ENCODE measurements at regions not wholly inside any gene's neighbourhood (a gene's known extent, or its start where the extent isn't known, plus 50 kb on each side); places are given as distances from the start of the nearest gene placed in this dataset.
"Not testable (repeated sequence)": the region's sequence is repeated elsewhere in the genome, so short reads cannot be mapped to it uniquely, and the experiment has no call there.

GRCh38 chr6:67825201-67825895 lies 809.7 kb upstream of the ADGRB3 start:
- DNase-seq: no peak

DNA sequence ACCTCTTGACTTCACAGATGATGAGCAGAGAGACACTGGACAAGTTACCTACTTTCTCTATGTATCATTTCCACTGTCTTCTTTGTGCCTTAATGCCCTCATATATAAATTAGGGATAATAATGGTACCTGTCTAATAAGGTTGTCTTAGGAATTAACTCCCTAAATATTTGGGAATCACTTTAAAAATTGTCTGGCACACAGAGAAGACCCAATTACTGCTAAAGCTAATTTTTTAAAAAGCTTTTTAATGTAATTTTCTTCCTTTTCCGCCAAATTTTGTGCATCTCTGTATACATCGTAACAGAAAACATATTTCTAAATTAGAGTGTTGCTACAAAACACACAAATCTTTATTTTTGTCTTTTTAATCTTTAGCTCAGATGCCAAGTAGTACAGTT lies 816.8 kb upstream of the ADGRB3 start:
- DNase-seq: no peak

GRCh38 chr6:67815623-67816022 lies 819.5 kb upstream of the ADGRB3 start:
- no peak for DNase-seq

GRCh38 chr6:67814262-67814661 lies 820.8 kb upstream of the ADGRB3 start:
- no peak for DNase-seq

- no peak for DNase-seq
Measured at GRCh38 chr6:67812693-67813092, 822.4 kb upstream of the ADGRB3 start.

- DNase-seq: no peak
Measured at GRCh38 chr6:67812125-67812524, 823.0 kb upstream of the ADGRB3 start.

DNA sequence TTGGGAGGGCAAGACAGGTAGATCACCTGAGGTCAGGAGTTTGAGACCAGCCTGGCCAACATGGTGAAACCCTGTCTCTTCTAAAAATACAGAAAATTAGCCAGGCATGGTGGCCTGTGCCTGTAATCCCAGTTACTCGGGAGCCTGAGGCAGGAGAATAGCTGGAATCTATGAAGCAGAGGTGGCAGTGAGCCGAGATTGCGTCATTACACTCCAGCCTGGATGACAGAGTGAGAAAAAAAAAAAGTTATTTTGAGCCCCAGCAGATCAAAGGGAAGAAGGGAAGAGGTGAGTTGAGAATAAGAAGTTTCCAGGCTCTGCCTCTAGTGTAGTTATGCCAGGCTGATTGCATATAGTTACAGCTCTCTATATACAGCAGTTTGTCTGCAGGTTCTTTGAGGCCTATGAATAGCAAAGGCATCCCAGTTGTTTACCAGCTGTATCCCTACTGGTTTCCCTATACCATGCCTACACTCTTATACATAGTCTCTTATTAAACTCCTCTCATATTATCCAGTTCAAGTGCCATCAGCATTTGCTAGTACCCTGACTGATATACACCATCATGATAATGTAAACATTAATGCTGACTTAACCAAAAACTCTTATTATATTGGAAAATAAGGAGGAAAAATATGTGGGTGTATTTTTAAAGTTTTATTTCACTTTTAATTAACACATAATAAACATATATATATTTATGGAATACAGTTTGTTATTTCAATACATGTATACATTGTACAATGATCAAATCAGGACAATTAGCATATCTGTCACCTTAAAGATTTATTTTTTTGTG lies 823.6 kb upstream of the ADGRB3 start:
- DNase-seq: no peak

DNA sequence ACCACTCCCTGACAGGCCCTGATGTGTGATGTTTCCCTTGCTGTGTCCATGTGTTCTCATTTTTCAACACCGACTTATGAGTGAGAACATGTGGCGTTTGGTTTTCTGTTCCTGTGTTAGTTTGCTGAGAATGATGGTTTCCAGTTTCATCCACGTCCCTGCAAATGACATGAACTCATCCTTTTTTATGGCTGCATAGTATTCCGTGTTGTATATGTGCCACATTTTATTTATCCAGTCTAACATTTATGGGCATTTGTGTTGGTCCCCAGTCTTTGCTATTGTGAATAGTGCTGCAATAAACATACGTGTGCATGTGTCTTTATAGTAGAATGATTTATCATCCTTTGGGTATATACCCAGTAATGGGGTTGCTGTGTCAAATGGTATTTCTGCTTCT lies 830.3 kb upstream of the ADGRB3 start:
- not testable (repeated sequence) for DNase-seq

GRCh38 chr6:67802771-67803170 lies 832.3 kb upstream of the ADGRB3 start:
- no peak for DNase-seq

DNA sequence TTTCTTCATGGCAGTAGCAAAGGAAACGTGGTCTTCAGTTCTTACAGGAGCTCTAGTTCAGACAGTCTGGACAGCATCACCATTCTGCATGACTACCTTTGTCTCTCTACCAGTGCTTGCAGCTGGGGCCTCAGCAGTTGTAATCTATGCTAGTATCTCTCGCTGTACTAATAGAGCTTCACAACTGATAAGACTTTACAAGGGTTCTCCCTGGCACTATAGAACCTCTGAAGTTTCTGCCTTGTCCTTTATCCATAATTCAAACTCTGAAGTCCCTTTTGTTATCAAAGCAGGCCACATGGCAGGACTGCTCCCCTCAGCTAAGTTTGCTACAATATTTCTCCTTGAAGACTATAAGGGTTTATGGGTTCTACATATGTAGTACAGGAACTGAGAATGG lies 842.1 kb upstream of the ADGRB3 start:
- no peak for DNase-seq

GRCh38 chr6:67790569-67790968 lies 844.5 kb upstream of the ADGRB3 start:
- DNase-seq: no peak

GRCh38 chr6:67787119-67787518 lies 848.0 kb upstream of the ADGRB3 start:
- DNase-seq: not testable (repeated sequence)

- DNase-seq: no peak
Measured at GRCh38 chr6:67779876-67780275, 855.2 kb upstream of the ADGRB3 start.

DNA sequence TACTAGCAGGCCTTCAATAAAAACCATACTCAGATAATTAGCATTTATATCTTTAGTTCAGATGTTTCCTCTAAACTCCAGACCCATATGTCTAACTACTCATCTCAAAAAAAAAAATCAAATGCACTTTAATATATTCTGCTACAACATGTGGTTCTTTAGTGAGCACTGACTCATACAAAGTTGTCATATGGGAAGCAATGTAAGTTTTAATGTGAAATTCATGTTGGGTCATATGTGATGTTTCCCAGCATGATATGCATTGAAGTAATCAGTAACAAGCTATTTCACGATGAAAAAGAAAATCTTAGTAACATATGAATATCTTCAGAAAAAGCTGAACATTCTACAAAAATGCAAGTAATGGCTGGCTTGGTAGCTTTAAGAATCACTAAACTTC lies 859.7 kb upstream of the ADGRB3 start:
- no peak for DNase-seq

- DNase-seq: no peak
Measured at GRCh38 chr6:67768972-67769371, 866.1 kb upstream of the ADGRB3 start.

DNA sequence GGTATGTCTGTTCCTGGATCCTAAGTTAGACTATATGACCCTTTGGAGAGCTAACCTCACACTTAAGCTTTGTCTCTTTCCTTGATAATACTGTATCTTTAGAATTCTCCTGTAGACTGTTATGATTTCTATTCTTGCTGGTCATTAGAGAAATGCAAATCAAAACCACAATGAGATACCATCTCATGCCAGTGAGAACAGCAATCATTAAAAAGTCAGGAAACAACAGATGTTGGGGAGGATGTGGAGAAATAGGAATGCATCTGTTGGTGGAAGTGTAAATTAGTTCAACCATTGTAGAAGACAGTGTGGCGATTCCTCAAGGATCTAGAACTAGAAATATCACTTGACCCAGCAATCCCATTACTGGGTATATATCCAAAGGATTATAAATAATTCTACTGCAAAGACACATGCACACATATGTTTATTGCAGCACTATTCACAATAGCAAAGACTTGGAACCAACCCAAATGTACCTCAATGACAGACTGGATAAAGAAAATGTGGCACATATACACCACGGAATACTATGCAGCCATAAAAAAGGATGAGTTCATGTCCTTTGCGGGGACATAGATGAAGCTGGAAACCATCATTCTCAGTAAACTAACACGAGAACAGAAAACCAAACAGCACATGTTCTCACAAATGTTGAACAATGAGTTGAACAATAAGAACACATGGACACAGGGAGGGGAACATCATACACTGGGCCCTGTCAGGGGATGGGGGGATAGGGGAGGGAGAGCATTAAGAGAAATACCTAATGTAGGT lies 867.8 kb upstream of the ADGRB3 start:
- DNase-seq: not testable (repeated sequence)

DNA sequence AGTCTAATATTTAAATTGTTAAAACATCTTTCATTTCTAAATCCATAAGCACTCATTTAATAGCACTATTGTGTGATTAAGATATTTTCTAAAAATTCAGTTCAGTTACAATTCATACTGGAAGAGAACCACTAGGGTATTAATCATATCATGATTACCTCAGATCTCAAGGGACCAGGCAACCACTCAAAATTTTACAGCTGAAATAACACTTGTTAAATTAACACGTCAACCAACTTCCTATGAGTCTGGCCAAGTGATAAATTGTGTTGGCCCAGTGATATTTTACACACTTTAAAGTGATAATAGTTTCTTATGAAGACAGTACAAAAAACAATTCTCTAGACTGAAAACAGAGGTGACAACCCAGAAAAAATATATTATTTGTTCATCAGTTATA lies 869.0 kb upstream of the ADGRB3 start:
- DNase-seq: no peak

DNA sequence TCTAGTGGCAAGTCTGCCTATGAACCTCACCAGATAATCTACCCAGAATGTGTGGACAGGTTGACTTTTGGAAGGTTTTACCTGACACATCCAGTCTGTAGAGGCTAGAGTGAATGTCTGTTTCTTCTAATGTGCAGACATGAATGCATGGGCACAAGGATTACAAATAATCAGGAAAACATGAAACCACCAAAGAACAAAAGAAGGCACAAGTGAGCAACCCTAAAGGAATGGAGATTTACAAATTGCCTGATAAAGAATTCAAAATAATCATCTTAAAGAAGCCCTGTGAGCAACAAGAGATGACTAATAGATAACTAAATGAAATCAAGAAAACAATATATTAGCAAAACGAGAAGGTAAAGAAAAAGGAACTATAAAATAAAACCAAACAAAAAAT lies 876.1 kb upstream of the ADGRB3 start:
- DNase-seq: no peak

DNA sequence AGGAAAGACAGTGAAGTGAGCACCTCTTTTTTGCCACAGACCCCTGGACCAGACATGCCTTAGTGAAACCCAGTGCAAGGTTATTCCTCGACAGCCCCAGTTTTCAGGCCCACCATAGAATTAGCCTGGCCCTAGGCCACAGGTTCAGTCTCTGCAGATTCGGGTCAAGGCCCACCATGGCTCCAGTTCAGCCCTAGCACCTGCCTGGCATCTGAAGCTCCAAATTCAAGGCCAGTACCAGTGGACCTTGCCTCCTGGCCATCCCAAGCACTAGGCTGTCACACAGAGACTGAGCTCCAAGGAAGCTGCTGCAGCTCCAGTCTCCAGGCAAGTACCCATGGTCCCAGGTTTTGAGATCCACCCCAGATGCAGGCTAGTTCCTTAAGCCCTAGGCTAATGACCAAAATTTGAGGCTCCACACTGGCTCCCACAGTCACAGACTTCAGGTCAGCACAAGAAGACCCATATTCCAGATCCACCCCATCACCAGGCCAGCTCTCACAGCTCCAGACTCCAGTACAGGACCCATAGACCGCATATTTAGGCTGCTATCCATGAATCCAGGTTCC lies 877.5 kb upstream of the ADGRB3 start:
- no peak for DNase-seq

DNA sequence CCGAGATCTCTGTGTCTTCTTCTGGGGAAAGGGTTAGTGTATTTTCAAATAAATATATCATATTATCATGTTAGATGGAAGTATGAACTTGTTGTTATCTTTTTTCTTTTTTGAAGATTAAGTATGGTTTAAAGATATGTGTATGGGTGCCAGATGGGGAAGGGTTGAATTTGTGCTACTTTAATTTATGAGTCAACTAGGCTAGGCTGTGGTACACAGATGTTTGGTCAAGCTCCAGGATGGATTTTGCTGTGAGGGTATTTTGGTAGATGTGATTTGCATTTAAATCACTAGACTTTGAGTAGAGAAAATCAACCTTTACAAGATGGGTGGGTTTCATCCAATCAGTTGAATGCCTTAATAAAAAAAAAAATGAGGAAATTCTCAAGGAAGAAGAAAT lies 886.6 kb upstream of the ADGRB3 start:
- no peak for DNase-seq

DNA sequence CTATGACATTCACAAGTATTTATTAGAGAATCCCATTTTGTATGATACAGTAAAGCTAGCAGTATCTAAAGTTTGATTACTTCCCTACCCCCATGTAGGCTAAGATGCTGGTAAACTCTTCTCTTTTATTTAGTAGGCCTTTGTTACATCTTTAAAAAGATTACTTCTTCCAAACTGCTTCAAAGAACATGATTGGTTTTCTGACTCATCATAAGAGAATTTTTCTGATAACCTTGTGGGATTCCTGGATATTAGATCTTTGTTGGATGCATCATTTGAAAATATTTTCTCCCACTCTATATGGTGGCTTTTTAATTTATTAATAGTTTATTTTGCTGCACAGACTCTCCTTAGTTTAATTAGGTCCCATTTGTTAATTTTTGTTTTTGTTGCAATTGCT lies 898.3 kb upstream of the ADGRB3 start:
- DNase-seq: no peak

- no peak for DNase-seq
Measured at GRCh38 chr6:67736161-67736560, 898.9 kb upstream of the ADGRB3 start.

- DNase-seq: no peak
Measured at GRCh38 chr6:67735623-67736022, 899.5 kb upstream of the ADGRB3 start.
